GM18517 (cell line): ENCODE measurements at regions not wholly inside any gene's neighbourhood (a gene's known extent, or its start where the extent isn't known, plus 50 kb on each side); places are given as distances from the start of the nearest gene placed in this dataset.

Experiments
- ATAC-seq: cut with Tn5 transposase; IDR thresholded peaks from one replicate; pipeline ENCODE4 v1.9.1; 2021; ENCODE audit warnings: mild to moderate bottlenecking, moderate library complexity; ENCODE audit not compliant: unreplicated experiment

DNA sequence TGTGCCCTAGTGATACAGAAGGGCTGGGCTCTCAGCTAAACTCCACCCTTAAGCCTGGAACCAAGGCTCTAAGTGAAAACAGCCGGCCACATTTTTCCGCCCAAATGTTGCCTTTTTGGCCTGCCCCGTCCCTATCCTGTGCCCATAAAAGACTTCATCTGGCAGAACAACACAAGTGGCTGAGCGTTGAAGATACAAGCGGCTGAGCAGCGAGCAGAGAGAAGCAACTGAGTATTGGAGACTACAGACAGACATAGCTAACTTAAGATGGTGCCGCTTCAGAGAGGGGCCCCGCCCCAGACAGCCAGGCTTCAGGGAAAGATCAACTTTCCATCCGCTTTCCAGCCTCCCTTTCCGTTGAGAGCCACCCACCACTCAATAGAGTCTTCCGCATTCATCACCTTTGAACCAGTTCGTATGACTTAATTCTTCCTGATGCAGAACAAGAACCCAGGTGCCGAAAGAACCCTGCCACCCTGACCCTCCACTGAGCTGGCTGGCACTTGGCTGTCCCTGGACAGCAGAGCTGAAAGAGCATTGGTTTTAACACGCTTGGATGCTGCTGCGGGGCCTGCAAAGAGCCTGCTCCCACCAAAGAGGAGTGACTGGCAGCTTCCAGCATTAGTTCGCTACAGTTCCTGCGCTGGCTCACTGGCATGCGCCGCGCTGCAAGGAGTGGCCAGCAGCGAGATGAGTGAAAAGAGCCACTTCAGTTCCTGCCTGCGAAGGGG, 853.2 kb upstream of the INTU start:
- ATAC-seq, result no peak

DNA sequence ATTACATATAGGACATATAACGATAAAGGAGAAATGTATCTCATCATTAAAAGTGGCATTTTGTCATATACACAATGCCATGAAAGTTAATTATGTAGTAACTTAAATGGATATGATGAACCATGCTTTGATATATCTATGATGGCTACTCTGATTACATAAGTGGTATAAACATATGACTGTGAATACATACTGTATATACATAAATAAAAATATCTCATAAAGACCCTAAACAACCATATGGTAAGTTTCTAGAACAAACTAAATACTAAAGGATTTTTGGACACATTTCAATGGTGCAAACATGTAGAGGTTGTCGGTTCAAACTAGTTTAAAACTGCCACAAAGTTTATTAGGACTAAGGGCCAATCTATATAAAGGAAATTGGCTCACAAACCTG, 849.6 kb upstream of the INTU start:
- ATAC-seq, result no peak

DNA sequence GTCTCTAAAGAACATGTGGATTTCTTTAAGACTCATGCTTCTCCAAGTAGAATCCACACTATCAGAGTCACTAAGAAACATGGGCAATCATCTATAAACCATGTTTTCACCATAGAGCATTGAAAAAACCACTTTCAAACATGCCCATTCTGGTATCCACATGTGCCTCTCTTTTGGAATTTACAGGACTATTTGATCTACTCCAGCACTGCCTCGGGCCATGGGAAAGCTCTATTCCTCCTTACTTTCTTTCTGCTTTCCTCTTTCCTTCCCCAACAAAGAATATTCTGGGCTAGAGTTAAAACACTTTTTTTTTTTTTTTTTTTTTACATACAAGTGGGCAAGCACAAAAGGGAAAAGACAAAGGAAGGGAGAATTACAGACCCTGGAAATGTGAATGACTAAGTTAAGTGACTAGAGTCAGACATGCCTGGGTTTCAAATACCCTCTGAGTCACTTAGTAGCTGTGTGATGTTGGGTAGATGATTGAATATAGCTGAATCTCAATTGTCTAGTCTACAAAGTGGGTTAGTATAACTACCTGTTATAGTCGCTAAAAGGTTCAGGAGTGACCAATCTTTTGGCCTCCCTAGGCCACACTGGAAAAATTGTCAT, 847.7 kb upstream of the INTU start:
- no peak for ATAC-seq

DNA sequence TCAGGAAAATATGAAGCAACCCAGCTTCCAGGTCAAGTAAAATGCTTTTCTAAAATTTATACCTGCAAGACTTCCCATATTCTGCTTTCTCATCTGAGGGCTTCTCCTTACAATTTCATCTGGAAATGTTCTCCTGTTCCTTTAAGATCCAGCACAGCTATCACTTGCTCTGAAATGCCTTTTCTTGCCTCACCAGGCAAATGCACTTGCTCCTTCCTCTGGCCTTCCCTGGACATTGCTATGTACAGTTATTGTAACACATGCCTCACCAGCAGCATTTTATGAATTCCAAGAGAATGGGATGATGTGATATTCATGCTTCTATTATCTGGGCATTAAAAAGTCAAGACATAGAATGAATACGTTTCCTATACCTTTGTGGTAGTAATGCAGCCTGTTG, 842.1 kb upstream of the INTU start:
- no peak for ATAC-seq

DNA sequence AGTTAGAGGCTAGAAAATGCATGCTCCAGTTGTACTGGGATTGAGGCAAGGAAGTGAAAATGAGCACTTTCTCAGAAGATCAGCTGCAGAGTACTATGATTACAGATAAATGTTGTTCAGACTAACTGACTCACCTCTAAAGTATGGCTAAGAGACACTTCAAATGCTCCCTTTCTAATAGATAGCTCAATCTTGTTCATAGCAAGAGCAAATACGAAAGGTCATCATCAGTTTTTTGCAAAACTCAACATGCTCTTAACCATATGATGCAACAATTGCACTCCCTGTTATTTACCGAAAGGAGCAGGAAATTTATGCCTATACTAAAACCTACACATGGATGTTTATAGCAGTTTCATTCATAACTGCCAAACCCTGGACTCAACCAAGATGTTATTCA, 838.4 kb upstream of the INTU start:
- no peak for ATAC-seq

DNA sequence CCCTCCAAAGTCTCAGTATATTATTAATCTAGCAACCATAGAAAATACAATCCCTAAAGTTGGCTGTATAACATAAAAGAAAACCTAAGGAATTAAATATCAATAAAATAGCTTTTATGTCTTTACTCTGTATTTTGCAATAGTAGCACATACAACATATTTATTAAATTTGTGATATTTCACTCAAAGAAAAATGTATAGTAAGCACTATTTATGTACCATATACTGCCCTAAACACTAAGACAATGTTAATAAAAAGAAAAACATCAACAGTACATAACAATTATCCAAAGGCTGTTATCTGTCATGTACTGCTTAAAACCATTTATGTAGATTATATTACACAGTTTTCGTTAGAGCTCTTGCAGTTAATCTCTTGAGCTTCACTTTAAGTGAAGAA, 834.5 kb upstream of the INTU start:
- ATAC-seq, result no peak

DNA sequence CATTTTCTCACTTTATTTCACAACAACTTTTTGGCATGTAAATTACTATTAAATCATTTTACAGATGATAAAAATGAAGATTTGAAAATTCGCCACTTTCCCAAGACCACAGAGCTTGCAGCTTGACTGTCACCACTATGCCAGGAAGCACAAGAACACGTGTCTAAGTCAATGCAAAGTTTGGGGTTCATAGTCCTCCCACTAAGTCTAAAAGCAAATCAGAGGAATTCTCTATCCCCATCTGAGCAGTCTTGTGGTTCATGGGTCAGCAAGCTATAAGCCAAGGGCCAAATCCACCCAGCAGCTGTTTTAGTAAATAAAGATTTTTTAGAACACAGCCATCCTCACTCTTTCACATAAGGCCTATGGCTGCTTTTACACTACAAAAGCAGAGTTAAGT, 833.3 kb upstream of the INTU start:
- no peak for ATAC-seq

DNA sequence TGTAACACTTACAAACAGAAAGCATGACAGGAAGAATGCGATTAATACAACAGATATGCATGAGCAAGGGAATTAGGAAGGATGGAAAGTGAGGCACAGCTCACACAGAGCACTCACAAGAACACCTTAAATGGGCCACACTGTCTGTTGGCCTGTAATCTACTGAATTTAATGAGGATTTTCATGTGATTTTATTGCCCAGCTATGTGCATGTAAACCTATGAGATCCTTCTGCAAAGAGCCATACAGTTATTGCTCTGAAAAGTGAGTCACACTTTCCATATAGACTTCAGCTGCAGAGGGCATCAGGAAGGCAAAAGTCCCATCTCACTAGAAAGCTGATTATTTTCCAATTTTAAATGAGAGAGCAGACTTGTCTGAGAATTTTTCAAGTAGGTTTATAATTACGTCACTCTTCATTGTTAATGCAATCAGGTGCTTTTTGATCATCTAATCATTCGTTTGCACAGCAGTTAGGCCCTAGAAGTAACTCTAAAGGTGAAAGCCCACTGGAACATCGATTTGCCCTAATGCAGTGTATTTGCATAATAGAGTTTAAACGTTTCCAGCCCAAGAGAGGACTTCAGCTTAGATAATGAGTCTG, 832.7 kb upstream of the INTU start:
- no peak for ATAC-seq

DNA sequence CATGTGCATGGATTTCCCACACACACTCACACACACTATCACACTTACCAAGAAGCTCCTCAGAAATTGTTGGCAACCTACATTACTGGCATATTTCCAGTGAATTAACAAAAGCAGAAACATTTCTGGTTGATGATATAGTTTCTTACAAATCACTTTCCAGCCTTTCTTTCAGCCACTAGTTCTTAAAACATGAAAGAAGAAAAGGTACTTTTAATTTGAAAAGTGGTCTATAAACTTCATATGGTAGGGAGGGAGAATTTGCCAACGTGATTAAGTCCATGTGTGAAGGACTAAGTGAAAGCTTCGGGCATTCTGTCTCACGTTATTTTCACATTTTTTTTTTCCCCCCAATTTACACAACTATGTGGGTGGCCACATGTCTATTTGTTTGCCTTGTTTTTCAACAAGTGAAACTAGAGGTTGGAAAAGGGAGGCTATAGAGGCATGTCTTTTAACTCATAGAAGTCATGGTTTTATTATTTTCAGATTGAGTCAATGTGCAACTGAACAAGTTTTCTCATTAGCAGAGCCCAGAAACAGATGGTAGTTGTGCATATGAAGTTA, 832.1 kb upstream of the INTU start:
- no peak for ATAC-seq

DNA sequence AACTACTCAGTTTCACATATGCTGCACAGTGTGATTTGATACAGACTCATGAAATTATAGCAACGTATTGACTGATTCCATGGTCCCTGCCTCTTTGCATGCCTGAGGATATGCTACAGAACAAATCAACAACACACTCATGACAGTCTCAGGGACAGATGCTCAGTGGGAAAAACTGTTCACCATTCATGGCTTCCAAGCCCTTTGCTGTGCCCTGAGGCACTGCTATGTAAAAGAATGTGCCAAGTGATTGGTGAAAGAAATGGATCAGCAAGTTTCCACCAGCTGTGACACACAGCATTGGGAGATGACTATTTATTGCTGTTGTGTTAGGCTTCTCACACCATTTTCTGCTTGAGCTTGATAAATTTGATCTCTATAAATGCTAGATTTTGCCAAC, 825.6 kb upstream of the INTU start:
- no peak for ATAC-seq

DNA sequence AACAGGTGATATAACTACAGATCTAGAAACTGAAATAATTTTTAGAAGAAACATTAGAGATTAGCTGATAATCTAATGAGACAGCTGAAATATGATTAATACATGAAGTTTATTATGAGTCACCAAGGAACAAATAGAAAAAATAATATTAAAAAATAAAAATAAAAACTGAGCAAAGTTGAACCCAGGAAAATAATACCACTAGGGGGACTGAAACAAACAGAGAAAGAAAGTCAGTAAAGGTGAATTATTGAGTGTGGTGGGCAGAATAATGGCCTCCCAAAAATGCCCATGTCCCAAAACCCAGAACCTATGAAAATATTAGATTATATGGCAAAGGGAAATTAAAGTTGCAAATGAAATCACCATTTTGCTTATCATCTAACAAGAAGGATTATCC, 820.7 kb upstream of the INTU start:
- no peak for ATAC-seq

DNA sequence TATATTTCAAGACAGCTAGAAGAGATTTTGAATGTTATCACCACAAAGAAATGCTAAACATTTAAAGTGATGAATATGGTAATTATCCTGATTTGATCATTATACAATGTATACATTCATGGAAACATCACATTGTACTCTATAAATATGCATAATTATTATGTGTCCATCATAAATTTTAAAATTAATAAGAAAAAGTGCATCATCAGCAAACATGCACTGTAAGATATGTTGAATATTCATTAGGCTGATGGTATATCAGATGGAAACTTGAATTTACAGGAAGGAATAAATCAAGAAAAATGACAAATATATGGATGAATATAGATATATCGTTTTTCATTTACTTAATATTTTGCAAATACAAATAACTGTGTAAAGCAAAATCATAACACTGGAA, 812.1 kb upstream of the INTU start:
- ATAC-seq, result no peak

DNA sequence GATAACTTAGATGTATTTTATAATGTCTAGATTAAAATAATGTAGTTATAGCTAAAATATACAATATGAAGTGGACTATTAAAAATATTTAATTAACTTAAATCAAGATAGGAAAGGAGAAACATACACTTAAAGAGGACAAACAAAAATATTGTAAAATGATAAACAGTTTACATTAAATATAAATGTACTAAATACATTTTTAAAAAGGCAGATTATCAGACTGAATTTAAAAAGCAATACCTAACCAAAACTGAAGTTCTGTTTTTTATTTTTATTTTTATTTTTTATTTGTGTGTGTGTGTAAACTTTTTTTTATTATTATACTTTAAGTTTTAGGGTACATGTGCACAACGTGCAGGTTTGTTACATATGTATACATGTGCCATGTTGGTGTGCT, 811.6 kb upstream of the INTU start:
- ATAC-seq, result no peak

DNA sequence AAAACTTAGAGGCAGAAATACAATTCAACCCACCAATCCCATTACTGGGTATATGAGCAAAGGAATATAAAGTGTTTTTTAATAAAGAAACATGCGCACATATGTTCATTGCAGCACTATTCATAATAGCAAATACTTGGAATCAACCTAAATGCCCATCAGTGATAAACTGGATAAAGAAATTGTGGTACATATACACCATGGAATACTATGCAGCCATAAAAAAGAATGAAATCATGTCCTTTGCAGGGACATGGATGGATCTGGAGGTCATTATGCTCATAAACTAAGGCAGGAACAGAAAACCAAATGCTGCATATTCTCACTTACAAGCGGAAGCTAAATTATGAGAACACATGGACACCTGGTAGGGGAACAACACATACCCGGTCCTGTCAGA, 807.7 kb upstream of the INTU start:
- ATAC-seq, result no peak

DNA sequence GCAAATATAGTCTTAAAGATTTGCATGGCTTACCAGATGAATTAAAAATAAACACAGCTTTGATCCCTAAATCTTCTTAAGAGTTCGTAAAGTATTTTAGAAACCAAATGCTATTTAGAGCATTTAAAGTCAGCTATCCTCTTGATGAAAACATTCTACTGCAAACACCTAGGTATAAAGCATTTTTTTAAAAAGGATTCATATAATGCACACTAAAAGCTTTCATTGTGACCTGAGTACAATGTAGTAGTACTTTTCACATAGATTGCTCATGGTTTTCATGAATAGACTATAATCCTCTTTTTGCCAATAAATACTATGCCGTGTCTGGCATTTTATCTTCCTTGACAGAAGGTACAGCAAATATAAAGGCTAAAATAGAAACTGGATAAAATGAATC, 805.1 kb upstream of the INTU start:
- ATAC-seq, result no peak

DNA sequence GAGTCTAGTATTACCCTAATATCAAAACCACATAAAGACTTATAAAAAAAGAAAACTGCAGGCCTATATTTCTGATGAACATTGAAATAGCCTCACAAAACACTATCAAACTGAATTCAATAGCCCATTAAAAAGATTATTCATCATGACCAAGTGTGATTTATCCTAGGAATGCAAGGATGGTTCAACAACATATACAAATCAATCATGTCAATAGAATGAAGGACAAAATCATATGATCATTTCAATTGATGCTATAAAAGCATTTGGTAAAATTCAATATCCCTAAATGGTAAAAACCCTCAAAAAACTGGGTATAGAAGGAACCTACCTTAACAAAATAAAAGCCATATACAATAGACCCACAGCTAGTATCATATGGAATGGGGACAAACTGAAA, 797.9 kb upstream of the INTU start:
- no peak for ATAC-seq

DNA sequence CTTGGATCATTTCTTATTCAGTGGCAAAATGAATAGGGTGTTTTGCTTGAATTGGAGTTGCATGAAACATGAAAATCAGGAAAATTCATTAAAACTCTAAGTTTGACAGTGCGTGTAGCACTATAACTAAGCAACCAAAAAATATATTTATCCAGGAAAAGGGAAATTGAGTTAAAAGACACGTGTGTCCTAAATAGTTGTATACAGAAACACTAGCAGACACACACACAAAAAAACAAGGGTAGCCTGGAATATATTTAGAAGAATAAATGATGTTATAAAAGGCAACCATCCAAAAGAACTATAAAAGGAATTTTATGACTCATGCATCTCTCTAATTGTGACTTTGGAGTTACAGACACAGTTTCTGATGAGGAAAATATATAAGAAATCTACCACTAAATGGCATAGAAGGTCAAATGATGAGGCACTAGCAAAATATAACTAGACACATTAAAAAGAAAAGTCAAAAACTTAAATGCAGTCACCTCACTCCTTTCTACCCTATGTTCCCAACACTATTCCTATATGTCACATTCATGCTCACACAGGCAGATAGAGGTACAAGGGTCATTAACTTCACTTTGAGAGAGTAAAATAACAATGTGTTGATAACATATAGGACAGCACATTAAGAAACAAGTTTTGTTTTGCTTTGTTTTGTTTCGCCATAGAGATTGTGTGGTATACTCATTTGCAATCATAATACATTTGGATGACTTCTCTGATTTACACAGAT, 793.6 kb upstream of the INTU start:
- ATAC-seq, result no peak

DNA sequence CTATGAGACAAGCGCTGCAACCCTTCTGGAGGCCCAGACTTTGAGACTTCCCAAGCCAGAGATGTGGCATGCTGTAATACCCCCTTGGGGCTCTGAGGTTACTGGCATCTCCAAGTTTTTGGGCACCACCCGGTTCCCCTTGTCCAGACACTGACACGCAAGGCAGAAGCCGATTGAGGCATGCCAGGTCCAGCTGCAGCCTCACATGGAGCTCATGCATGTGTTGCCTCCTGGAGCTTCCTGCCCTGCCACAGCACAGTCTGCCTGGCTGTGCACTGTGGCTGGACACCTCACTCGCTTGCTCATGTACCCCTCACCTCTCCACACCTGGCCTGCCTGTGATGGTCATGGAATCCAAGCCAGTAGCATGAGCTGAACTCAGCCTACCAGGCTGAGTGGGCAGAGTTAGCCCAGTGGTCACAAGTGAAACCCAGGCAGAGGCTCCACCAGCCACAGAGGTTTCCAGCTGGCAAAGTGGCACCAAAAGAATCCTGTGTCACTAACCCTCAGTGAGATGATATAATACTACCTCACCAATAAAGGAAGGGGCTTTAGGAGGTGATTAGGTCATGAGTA, 789.2 kb upstream of the INTU start:
- ATAC-seq, result no peak

DNA sequence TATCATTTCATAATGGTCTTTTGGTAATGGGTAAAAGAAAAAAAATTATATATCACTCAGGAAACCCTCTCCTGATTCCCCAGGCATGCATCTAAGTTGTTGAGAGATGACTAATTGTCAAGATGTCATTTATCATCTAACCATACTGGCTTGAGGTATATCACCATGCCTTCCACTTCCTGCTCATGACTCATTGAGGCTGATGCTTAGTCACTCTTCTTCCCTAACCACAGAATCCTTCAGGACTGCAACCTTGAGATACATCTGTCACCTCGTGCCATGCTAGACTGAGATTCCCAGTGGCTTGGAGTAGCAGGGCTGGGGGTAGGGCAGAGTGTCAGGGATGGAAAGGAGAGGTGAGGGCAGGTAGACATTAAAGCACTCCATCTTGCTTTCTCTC, 782.5 kb upstream of the INTU start:
- ATAC-seq, result no peak

DNA sequence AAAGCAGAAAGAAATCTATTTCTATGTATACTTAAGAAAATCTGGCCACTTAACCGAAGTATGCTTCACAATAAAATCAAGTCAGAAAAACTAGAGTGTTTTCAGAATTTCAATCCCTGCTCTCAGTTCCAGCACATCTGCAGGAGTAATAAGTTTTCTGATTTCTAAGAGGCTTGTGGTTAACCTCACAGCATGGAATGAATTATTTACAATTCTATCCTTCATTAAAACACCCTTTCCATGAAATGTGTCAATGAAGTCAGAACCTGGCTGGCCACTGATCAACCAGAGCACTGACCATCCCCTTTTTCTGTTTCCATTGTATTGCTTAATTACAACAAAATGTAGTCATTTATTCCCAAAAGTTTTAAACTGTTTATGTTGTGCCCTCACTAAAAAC, 781.4 kb upstream of the INTU start:
- ATAC-seq, result no peak

DNA sequence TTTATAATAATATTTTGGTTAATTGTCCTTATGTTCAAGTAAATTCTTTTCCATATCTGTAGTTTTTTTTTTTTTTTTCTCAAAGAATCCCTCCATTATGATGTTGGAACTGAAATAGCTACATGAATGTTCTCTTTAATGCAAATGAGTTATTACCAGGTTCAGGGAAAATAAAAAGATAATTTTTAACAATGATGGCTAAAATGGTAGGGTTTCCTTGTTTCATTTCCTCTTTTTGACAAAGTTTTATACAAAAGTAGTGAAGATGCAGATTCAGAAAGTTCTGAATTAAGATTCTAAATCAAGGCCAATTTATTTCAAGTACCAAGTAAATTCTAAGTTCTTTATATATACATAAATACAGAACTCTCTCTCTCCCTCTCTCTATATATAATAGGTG, 779.0 kb upstream of the INTU start:
- no peak for ATAC-seq
